ENCODE measurements at regions not wholly inside any gene's neighbourhood (a gene's known extent, or its start where the extent isn't known, plus 50 kb on each side); places are given as distances from the start of the nearest gene placed in this dataset.

GRCh38 chr9:28101509-28101908 lies 528.2 kb upstream of the C9orf72 start:
- no peak for TF ChIP-seq CTCF (IDR thresholded peaks at IDR 0.05; ENCODE audit: low read depth, low read length)
- TF ChIP-seq EZH2phosphoT487 (IDR thresholded peaks at IDR 0.05; ENCODE audit: low read depth) = no peak
